ENCODE measurements at regions not wholly inside any gene's neighbourhood (a gene's known extent, or its start where the extent isn't known, plus 50 kb on each side); places are given as distances from the start of the nearest gene placed in this dataset.
"Not testable (repeated sequence)": the region's sequence is repeated elsewhere in the genome, so short reads cannot be mapped to it uniquely, and the experiment has no call there.

- not testable (repeated sequence) for DNase-seq
Observed at GRCh38 chr4:49510238-49510637, 524.2 kb downstream of the CWH43 start.

GRCh38 chr4:49511353-49511752 is 525.3 kb downstream of the CWH43 start:
- not testable (repeated sequence) for DNase-seq

GRCh38 chr4:49511881-49512491 is 525.9 kb downstream of the CWH43 start:
- DNase-seq = not testable (repeated sequence)

GRCh38 chr4:49512641-49513545 is 526.8 kb downstream of the CWH43 start:
- DNase-seq = peak; percentile 31

- DNase-seq = not testable (repeated sequence)
Observed at GRCh38 chr4:49513546-49514115, 527.6 kb downstream of the CWH43 start.

GRCh38 chr4:49514171-49514699 is 528.2 kb downstream of the CWH43 start:
- peak; percentile 37 for DNase-seq

- DNase-seq = not testable (repeated sequence)
Observed at GRCh38 chr4:49514841-49515240, 528.8 kb downstream of the CWH43 start.

- DNase-seq = not testable (repeated sequence)
Observed at GRCh38 chr4:49515241-49515640, 529.2 kb downstream of the CWH43 start.

GRCh38 chr4:49516096-49516495 is 530.0 kb downstream of the CWH43 start:
- not testable (repeated sequence) for DNase-seq

- DNase-seq = no peak
Observed at GRCh38 chr4:49516796-49517195, 530.7 kb downstream of the CWH43 start.

GRCh38 chr4:49517485-49518205 is 531.6 kb downstream of the CWH43 start:
- not testable (repeated sequence) for DNase-seq

- DNase-seq = not testable (repeated sequence)
Observed at GRCh38 chr4:49519150-49520035, 533.3 kb downstream of the CWH43 start.

GRCh38 chr4:49523816-49524765 is 538.0 kb downstream of the CWH43 start:
- not testable (repeated sequence) for DNase-seq

- DNase-seq = not testable (repeated sequence)
Observed at GRCh38 chr4:49558916-49559676, 573.0 kb downstream of the CWH43 start.

- DNase-seq = not testable (repeated sequence)
Observed at GRCh38 chr4:49560131-49560816, 574.2 kb downstream of the CWH43 start.

GRCh38 chr4:49560883-49561282 is 574.8 kb downstream of the CWH43 start:
- DNase-seq = not testable (repeated sequence)

GRCh38 chr4:49570248-49570647 is 584.2 kb downstream of the CWH43 start:
- not testable (repeated sequence) for DNase-seq

GRCh38 chr4:49573666-49574215 is 587.7 kb downstream of the CWH43 start:
- DNase-seq = not testable (repeated sequence)

GRCh38 chr4:49575250-49575649 is 589.2 kb downstream of the CWH43 start:
- not testable (repeated sequence) for DNase-seq
